ENCODE measurements at regions not wholly inside any gene's neighbourhood (a gene's known extent, or its start where the extent isn't known, plus 50 kb on each side); places are given as distances from the start of the nearest gene placed in this dataset.
A peak's percentile ranks its signal among the peaks of the same experiment; 100 is the strongest.

DNA sequence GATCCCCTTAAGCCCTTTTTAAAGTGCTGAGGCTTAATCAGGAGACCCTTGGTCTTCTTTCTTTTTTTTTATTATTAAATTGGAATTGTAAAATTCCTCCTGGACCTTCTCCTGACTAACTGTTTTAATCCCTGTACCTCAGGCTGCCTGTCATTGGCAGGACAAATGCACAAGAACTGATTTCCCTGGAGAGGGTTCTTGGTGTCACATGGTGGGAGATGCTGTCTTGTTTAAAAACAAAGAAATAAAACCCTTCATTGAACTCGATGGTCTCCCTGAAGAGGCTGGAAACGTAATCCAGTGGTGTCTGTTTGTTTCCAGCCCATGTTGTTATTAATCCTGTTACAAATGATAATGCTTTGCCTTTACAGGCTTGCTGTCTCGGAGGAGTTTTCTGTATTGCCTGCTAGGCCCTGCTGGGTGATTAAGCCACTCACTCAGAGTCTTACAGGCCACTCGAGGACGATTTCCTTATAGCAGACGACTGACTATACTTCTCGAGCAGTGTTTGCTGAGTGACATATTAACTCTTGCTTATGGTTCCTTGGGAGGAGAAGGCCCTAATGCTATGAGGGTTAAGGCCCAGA is 100.5 kb upstream of the MGAT5 start:
- WGBS, 2 donors: 83 to 91% methylated on average over 7 of the region's 7 CpGs

DNA sequence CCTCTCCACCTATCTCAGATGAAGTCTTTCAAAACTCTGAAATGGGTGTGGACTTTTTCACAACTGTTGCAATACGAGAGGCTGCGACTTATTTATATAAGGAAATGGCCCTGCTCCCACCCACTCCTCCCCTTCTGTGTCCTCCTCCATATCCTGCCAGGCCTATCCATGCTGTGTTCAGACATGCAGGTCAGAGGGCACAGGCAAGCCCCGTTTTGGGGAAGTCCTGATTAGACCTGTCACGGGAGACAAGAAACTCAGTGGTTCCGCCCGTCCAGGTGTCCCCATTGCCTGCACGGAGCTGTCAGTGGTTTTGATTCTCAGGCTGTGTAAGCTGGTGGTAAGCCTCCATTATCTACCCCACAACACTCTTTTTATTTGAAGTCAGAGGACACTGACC is 99.6 kb upstream of the MGAT5 start:
- H3K36me3 ChIP-seq (ENCODE audit: low read depth, missing control alignments): no peaks in the 10 kb centered on the region
- intact Hi-C loops (cut with DNase I; ENCODE audit: low total_unique reads): no loop called here
- DNase-seq: no peak
- no peaks in the 10 kb centered on the region for H3K4me1 ChIP-seq
- H3K4me3 ChIP-seq: no peak overlapping the region
- H3K9me3 ChIP-seq: no peaks in the 10 kb centered on the region
- H3K27me3 ChIP-seq: no peaks in the 10 kb centered on the region
- no peak overlapping the region for H3K27ac ChIP-seq
- TF ChIP-seq, protein P1, sequence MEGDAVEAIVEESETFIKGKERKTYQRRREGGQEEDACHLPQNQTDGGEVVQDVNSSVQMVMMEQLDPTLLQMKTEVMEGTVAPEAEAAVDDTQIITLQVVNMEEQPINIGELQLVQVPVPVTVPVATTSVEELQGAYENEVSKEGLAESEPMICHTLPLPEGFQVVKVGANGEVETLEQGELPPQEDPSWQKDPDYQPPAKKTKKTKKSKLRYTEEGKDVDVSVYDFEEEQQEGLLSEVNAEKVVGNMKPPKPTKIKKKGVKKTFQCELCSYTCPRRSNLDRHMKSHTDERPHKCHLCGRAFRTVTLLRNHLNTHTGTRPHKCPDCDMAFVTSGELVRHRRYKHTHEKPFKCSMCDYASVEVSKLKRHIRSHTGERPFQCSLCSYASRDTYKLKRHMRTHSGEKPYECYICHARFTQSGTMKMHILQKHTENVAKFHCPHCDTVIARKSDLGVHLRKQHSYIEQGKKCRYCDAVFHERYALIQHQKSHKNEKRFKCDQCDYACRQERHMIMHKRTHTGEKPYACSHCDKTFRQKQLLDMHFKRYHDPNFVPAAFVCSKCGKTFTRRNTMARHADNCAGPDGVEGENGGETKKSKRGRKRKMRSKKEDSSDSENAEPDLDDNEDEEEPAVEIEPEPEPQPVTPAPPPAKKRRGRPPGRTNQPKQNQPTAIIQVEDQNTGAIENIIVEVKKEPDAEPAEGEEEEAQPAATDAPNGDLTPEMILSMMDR (IDR thresholded peaks at IDR 0.05): no peak
- no peak for TF ChIP-seq POLR2A (IDR thresholded peaks at IDR 0.05)
- WGBS, 2 donors: 68 to 83% methylated on average over 7 of the region's 7 CpGs

More for the DNA sequence above, 100.5 kb upstream of the MGAT5 start:
- Histone ChIP-seq H3K36me3 (ENCODE audit: low read depth, missing control alignments) (no peaks in the 10 kb centered on the region), H3K4me3 (no peak overlapping the region), H3K27me3 (no peaks in the 10 kb centered on the region), H3K9me3 (no peaks in the 10 kb centered on the region), H3K27ac (no peak overlapping the region), H3K4me1 (no peaks in the 10 kb centered on the region)
- intact Hi-C loops (cut with DNase I; ENCODE audit: low total_unique reads): no loop called here
- TF ChIP-seq, protein P1 (IDR thresholded peaks at IDR 0.05): no peak
- TF ChIP-seq POLR2A (IDR thresholded peaks at IDR 0.05): no peak
- DNase-seq: no peak

DNA sequence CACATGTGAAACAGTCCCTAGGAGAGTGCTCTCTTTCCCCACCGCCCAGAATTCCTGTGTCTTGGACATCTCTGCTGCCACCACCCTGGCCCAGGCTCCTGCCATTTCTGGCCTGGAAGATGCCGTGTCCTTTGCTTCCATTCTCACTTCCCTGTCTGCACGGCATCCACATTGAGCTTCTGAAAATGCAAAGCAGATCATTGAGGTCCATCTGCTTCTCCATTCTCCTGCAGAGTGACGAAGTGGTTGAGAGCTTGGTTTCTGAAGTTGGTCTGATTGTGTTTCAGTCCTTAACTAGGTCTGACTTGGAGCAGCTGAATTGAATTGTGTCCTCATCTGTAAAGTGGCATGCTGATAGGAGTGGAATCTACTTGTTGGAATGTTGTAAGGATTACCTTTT is 98.7 kb upstream of the MGAT5 start:
- 80% methylated on average over 4 of the region's 4 CpGs for WGBS, 2 donors
- intact Hi-C loops (cut with DNase I; ENCODE audit: low total_unique reads): no loop called here
- no peaks in the 10 kb centered on the region for H3K27me3 ChIP-seq

DNA sequence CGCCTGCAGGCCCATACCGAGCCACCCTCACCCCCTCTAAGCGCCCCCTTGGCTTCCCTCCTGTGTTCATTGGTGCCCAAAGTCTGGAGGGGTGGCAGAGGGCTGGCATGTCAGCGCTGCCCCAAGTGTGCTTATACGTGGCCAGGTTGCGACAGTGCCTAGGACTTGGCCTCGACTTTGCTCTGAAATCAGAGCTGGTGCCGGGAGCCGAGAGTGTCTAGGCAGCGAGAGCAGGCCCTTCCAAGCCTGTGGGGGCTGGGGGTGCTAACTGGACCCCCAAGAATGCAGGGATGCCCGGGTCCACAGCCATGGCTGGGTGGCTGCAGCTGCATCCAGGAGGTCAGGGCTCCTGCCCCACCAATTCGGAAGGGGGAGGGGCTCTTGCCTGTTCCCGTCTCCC is 95.6 kb upstream of the MGAT5 start:
- H3K4me3 ChIP-seq: no peak overlapping the region
- H3K27ac ChIP-seq: no peak overlapping the region
- no peaks in the 10 kb centered on the region for H3K27me3 ChIP-seq
- no peak for TF ChIP-seq POLR2A (IDR thresholded peaks at IDR 0.05)
- TF ChIP-seq, protein P1 (IDR thresholded peaks at IDR 0.05): no peak
- H3K4me1 ChIP-seq: peaks cover 7% of the 10 kb centered on the region
- DNase-seq: no peak
- 96 to 97% methylated on average over 5 to 13 of the region's 13 CpGs for WGBS, 2 donors
- H3K36me3 ChIP-seq (ENCODE audit: low read depth, missing control alignments): no peaks in the 10 kb centered on the region
- H3K9me3 ChIP-seq: no peaks in the 10 kb centered on the region
- intact Hi-C loops (cut with DNase I; ENCODE audit: low total_unique reads): no loop called here

More for the DNA sequence above, 98.7 kb upstream of the MGAT5 start:
- TF ChIP-seq, protein P1 (IDR thresholded peaks at IDR 0.05): no peak
- H3K36me3 ChIP-seq (ENCODE audit: low read depth, missing control alignments): no peaks in the 10 kb centered on the region
- no peak overlapping the region for H3K27ac ChIP-seq
- no peaks in the 10 kb centered on the region for H3K9me3 ChIP-seq
- no peaks in the 10 kb centered on the region for H3K4me1 ChIP-seq
- no peak for DNase-seq
- no peak overlapping the region for H3K4me3 ChIP-seq

DNA sequence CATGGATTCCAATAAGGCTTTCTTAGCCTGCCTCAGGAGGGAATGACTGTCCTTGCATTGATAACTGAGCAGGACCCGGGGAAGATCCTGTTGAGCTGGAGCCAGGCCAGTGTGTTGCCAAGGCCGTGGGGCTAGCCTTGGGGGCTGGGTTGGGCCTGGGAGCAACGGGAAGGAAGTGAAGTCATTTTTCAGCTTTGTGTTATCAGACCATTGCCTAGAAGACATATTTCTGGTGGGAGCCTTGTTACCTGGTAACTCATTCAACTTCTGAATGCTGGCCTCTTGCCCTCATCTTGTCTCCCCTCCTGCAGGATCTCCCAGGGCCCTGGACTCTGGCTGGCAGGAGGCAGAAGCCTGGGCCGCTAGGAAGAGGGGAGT is 92.7 kb upstream of the MGAT5 start:
- H3K27ac ChIP-seq: no peak overlapping the region
- no peaks in the 10 kb centered on the region for H3K36me3 ChIP-seq (ENCODE audit: low read depth, missing control alignments)
- H3K9me3 ChIP-seq: no peaks in the 10 kb centered on the region
- 38 to 60% methylated on average over 3 to 4 of the region's 4 CpGs for WGBS, 2 donors
- intact Hi-C loops (cut with DNase I; ENCODE audit: low total_unique reads): no loop called here
- peaks cover 7% of the 10 kb centered on the region for H3K4me1 ChIP-seq
- H3K4me3 ChIP-seq: no peak overlapping the region
- TF ChIP-seq, protein P1 (IDR thresholded peaks at IDR 0.05): no peak
- TF ChIP-seq POLR2A (IDR thresholded peaks at IDR 0.05): no peak
- DNase-seq: peak; percentile 51
- no peaks in the 10 kb centered on the region for H3K27me3 ChIP-seq
